Activated CD4-positive, alpha-beta T cell treated with anti-CD3 and anti-CD28 coated beads for 36 hours (primary cell): ENCODE measurements at regions not wholly inside any gene's neighbourhood (a gene's known extent, or its start where the extent isn't known, plus 50 kb on each side); places are given as distances from the start of the nearest gene placed in this dataset.

Source experiments
- ATAC-seq: fragments of 200-7000 bp; cut with Tn5 transposase; one replicate; pipeline ENCODE4 v1.10.0; 2021; ENCODE audit warnings: mild to moderate bottlenecking, moderate library complexity
- CTCF ChIA-PET: fragments of 350-600 bp; sonication (Branson Sonifier 250); formaldehyde crosslinking; loops from one replicate; lab custom pipeline; 2021; ENCODE audit warnings: antibody characterized with exemption; lab: Charles Lee
- POLR2A ChIA-PET: fragments of 350-600 bp; sonication (Branson Sonifier 250); formaldehyde crosslinking; loops from one replicate; lab custom pipeline; 2021; ENCODE audit warnings: antibody characterized with exemption, inconsistent platforms; lab: Charles Lee
- DNase-seq: peaks from one replicate; pipeline ENCODE4 v3.0.0-alpha.2; 2020
- H3K27ac Mint-ChIP-seq: one replicate; pipeline ENCODE4 v1.8.0; 2021; ENCODE audit warnings: mixed read lengths
- H3K27me3 Mint-ChIP-seq: one replicate; pipeline ENCODE4 v1.8.0; 2021; ENCODE audit warnings: mixed read lengths
- H3K36me3 Mint-ChIP-seq: one replicate; pipeline ENCODE4 v1.8.0; 2021; ENCODE audit warnings: low read depth, mixed read lengths
- H3K4me1 Mint-ChIP-seq: one replicate; pipeline ENCODE4 v1.8.0; 2021; ENCODE audit warnings: mixed read lengths
- H3K4me3 Mint-ChIP-seq: one replicate; pipeline ENCODE4 v1.8.0; 2021; ENCODE audit warnings: mild to moderate bottlenecking, moderate library complexity, mixed read lengths
- H3K9me3 Mint-ChIP-seq: one replicate; pipeline ENCODE4 v1.8.0; 2021; ENCODE audit warnings: low read depth, mixed read lengths
- intact Hi-C, 2 experiments: fragments of 100-400 bp; cut with DNase I in 1 of 2; cut with micrococcal nuclease in 1 of 2; formaldehyde crosslinking; loops; one replicate each; pipeline versions ENCODE4 v1.14.2 to v1.15.1; 2022 to 2024; cut with DNase I, micrococcal nuclease

GRCh38 chr9:89983411-89983810 is 378.6 kb downstream of the GADD45G start:
- POLR2A ChIA-PET = no interaction called here
- intact Hi-C loops = loop anchor here (1.0 to 10.0 kb wide), 10 partner anchors 14 to 1434 kb away; partner anchors contain the start of genes CKS2 (in 1 of the 2) and SECISBP2 (in 1 of the 2)
- CTCF ChIA-PET = interaction anchor here (1.0 to 2.2 kb wide), 5 partner anchors 17 to 380 kb away, joined by 3 to 8 read pairs (median 8); no protein-coding TSS in a partner anchor
- Mint-ChIP-seq H3K4me1 (peaks cover 42% of the 10 kb centered on the region), H3K36me3 (no peaks in the 10 kb centered on the region), H3K27ac (peak overlapping the region; percentile 89), H3K4me3 (peak overlapping the region; percentile 50), H3K9me3 (no peaks in the 10 kb centered on the region), H3K27me3 (peaks cover 38% of the 10 kb centered on the region)
- DNase-seq = no peak
- peak; percentile 47 for ATAC-seq

- H3K36me3 Mint-ChIP-seq = no peaks in the 10 kb centered on the region
- no peaks in the 10 kb centered on the region for H3K9me3 Mint-ChIP-seq
- CTCF ChIA-PET = interaction anchor here (0.7 to 2.2 kb wide), 8 partner anchors 16 to 381 kb away, joined by 3 to 8 read pairs (median 3); no protein-coding TSS in a partner anchor
- peaks cover 47% of the 10 kb centered on the region for H3K4me1 Mint-ChIP-seq
- no peak for DNase-seq
- H3K4me3 Mint-ChIP-seq = peak overlapping the region; percentile 27
- peak; percentile 56 for ATAC-seq
- POLR2A ChIA-PET = interaction anchor here (1.7 kb wide), 1 partner anchor 16 kb away, joined by 9 read pairs; no protein-coding TSS in a partner anchor
- H3K27me3 Mint-ChIP-seq = peaks cover 33% of the 10 kb centered on the region
- H3K27ac Mint-ChIP-seq = peak overlapping the region; percentile 89
- intact Hi-C loops = loop anchor here (1.0 to 10.0 kb wide), 9 partner anchors 15 to 1433 kb away; partner anchors contain the start of genes CKS2 (in 1 of the 2) and SECISBP2 (in 1 of the 2)
Observed at GRCh38 chr9:89984214-89984613, 379.4 kb downstream of the GADD45G start.

- peaks cover 47% of the 10 kb centered on the region for H3K4me1 Mint-ChIP-seq
- H3K4me3 Mint-ChIP-seq = no peak overlapping the region
- ATAC-seq (no peak), DNase-seq (no peak)
- no peaks in the 10 kb centered on the region for H3K9me3 Mint-ChIP-seq
- POLR2A ChIA-PET = interaction anchor here (0.6 to 1.7 kb wide), 2 partner anchors 15 to 33 kb away, joined by 3 to 9 read pairs; no protein-coding TSS in a partner anchor
- peak overlapping the region; percentile 68 for H3K27ac Mint-ChIP-seq
- CTCF ChIA-PET = interaction anchor here (1.5 to 2.2 kb wide), 3 partner anchors 15 to 382 kb away, joined by 3 to 8 read pairs (median 8); no protein-coding TSS in a partner anchor
- intact Hi-C loops = loop anchor here (10.0 kb wide), 3 partner anchors 110 to 1070 kb away; partner anchors contain the start of genes CKS2 (in 1 of the 2) and SECISBP2 (in 1 of the 2)
- H3K36me3 Mint-ChIP-seq = no peaks in the 10 kb centered on the region
- H3K27me3 Mint-ChIP-seq = peaks cover 25% of the 10 kb centered on the region
Observed at GRCh38 chr9:89985068-89985467, 380.3 kb downstream of the GADD45G start.

- no peak overlapping the region for H3K4me3 Mint-ChIP-seq
- CTCF ChIA-PET = interaction anchor here (1.6 kb wide), 1 partner anchor 13 kb away, joined by 3 read pairs; no protein-coding TSS in a partner anchor
- H3K4me1 Mint-ChIP-seq = peaks cover 47% of the 10 kb centered on the region
- no peak overlapping the region for H3K27ac Mint-ChIP-seq
- no peaks in the 10 kb centered on the region for H3K9me3 Mint-ChIP-seq
- peaks cover 16% of the 10 kb centered on the region for H3K27me3 Mint-ChIP-seq
- DNase-seq = peak; percentile 71
- POLR2A ChIA-PET = no interaction called here
- ATAC-seq = peak; percentile 77
- H3K36me3 Mint-ChIP-seq = no peaks in the 10 kb centered on the region
- intact Hi-C loops = loop anchor here (10.0 kb wide), 3 partner anchors 109 to 1069 kb away; partner anchors contain the start of genes CKS2 (in 1 of the 2) and SECISBP2 (in 1 of the 2)
Observed at GRCh38 chr9:89986190-89986589, 381.4 kb downstream of the GADD45G start.

GRCh38 chr9:89988458-89988857 is 383.6 kb downstream of the GADD45G start:
- no peaks in the 10 kb centered on the region for H3K9me3 Mint-ChIP-seq
- H3K4me1 Mint-ChIP-seq = peaks cover 34% of the 10 kb centered on the region
- DNase-seq = no peak
- CTCF ChIA-PET = interaction anchor here (0.6 to 1.5 kb wide), 2 partner anchors 22 to 387 kb away, joined by 4 to 7 read pairs; no protein-coding TSS in a partner anchor
- ATAC-seq = no peak
- no peak overlapping the region for H3K4me3 Mint-ChIP-seq
- POLR2A ChIA-PET = no interaction called here
- no peak overlapping the region for H3K27ac Mint-ChIP-seq
- H3K27me3 Mint-ChIP-seq = peaks cover 8% of the 10 kb centered on the region
- intact Hi-C loops = loop anchor here (10.0 kb wide), 3 partner anchors 106 to 1066 kb away; partner anchors contain the start of genes CKS2 (in 1 of the 2) and SECISBP2 (in 1 of the 2)
- H3K36me3 Mint-ChIP-seq = no peaks in the 10 kb centered on the region

GRCh38 chr9:89991204-89991790 is 386.5 kb downstream of the GADD45G start:
- DNase-seq = no peak
- CTCF ChIA-PET = interaction anchor here (0.7 kb wide), 1 partner anchor 39 kb away, joined by 3 read pairs; no protein-coding TSS in a partner anchor
- Mint-ChIP-seq H3K27ac (no peak overlapping the region), H3K27me3 (peaks cover 8% of the 10 kb centered on the region), H3K36me3 (no peaks in the 10 kb centered on the region), H3K4me3 (no peak overlapping the region), H3K4me1 (peaks cover 8% of the 10 kb centered on the region), H3K9me3 (no peaks in the 10 kb centered on the region)
- no peak for ATAC-seq
- POLR2A ChIA-PET = no interaction called here
- intact Hi-C loops = no loop called here

GRCh38 chr9:89992326-89993198 is 387.8 kb downstream of the GADD45G start:
- Mint-ChIP-seq H3K27me3 (peaks cover 2% of the 10 kb centered on the region), H3K36me3 (no peaks in the 10 kb centered on the region), H3K4me1 (peaks cover 8% of the 10 kb centered on the region), H3K27ac (no peak overlapping the region), H3K4me3 (no peak overlapping the region), H3K9me3 (no peaks in the 10 kb centered on the region)
- ATAC-seq (no peak), DNase-seq (no peak)
- CTCF ChIA-PET = interaction anchor here (0.7 kb wide), 3 partner anchors 11 to 353 kb away, joined by 3 read pairs; no protein-coding TSS in a partner anchor
- intact Hi-C loops = no loop called here
- POLR2A ChIA-PET = interaction anchor here (0.6 kb wide), 1 partner anchor 581 kb away, joined by 3 read pairs; no protein-coding TSS in a partner anchor

GRCh38 chr9:89993678-89994630 is 389.1 kb downstream of the GADD45G start:
- Mint-ChIP-seq H3K4me1 (peaks cover 4% of the 10 kb centered on the region), H3K27me3 (no peaks in the 10 kb centered on the region), H3K9me3 (no peaks in the 10 kb centered on the region), H3K36me3 (no peaks in the 10 kb centered on the region), H3K27ac (no peak overlapping the region), H3K4me3 (no peak overlapping the region)
- no peak for ATAC-seq
- no peak for DNase-seq
- CTCF ChIA-PET = no interaction called here
- POLR2A ChIA-PET = no interaction called here
- intact Hi-C loops = no loop called here

- Mint-ChIP-seq H3K4me3 (no peak overlapping the region), H3K4me1 (peaks cover 14% of the 10 kb centered on the region), H3K36me3 (no peaks in the 10 kb centered on the region), H3K27ac (no peak overlapping the region), H3K27me3 (no peaks in the 10 kb centered on the region), H3K9me3 (no peaks in the 10 kb centered on the region)
- ChIA-PET CTCF (no interaction called here), POLR2A (no interaction called here)
- ATAC-seq (no peak), DNase-seq (no peak)
- intact Hi-C loops = loop anchor here (5.0 kb wide), 2 partner anchors 47 to 253 kb away; no protein-coding TSS in a partner anchor
Observed at GRCh38 chr9:89994988-89995613, 390.3 kb downstream of the GADD45G start.

GRCh38 chr9:89996116-89996515 is 391.3 kb downstream of the GADD45G start:
- DNase-seq (no peak), ATAC-seq (no peak)
- intact Hi-C loops = loop anchor here (1.0 to 5.0 kb wide), 3 partner anchors 46 to 393 kb away; no protein-coding TSS in a partner anchor
- Mint-ChIP-seq H3K4me3 (no peak overlapping the region), H3K27ac (no peak overlapping the region), H3K36me3 (no peaks in the 10 kb centered on the region), H3K9me3 (no peaks in the 10 kb centered on the region), H3K27me3 (no peaks in the 10 kb centered on the region), H3K4me1 (peaks cover 24% of the 10 kb centered on the region)
- CTCF ChIA-PET = no interaction called here
- POLR2A ChIA-PET = no interaction called here
